Kidney tubule cell (primary cell): ENCODE measurements at regions not wholly inside any gene's neighbourhood (a gene's known extent, or its start where the extent isn't known, plus 50 kb on each side); places are given as distances from the start of the nearest gene placed in this dataset.
"Not testable (repeated sequence)": the region's sequence is repeated elsewhere in the genome, so short reads cannot be mapped to it uniquely, and the experiment has no call there.

ENCODE experiments used
- DNase-seq: peaks from one replicate; pipeline ENCODE4 v3.0.0-alpha.2; 2018; ENCODE audit warnings: low spot score

GRCh38 chr11:43129329-43129728, 182.5 kb upstream of the API5 start:
- DNase-seq: no peak

GRCh38 chr11:43130616-43131015, 181.2 kb upstream of the API5 start:
- DNase-seq: no peak

GRCh38 chr11:43135966-43136534, 175.7 kb upstream of the API5 start:
- no peak for DNase-seq

GRCh38 chr11:43138621-43139140, 173.1 kb upstream of the API5 start:
- DNase-seq: no peak

GRCh38 chr11:43145653-43146052, 166.1 kb upstream of the API5 start:
- no peak for DNase-seq

- DNase-seq: no peak
These were observed 161.1 kb upstream of the API5 start for GRCh38 chr11:43150697-43151096.

- DNase-seq: no peak
These were observed 147.0 kb upstream of the API5 start for GRCh38 chr11:43164831-43165230.

GRCh38 chr11:43165393-43165792, 146.4 kb upstream of the API5 start:
- DNase-seq: not testable (repeated sequence)

GRCh38 chr11:43168241-43168640, 143.6 kb upstream of the API5 start:
- not testable (repeated sequence) for DNase-seq

- DNase-seq: no peak
These were observed 139.3 kb upstream of the API5 start for GRCh38 chr11:43172477-43172876.

- no peak for DNase-seq
These were observed 133.8 kb upstream of the API5 start for GRCh38 chr11:43177975-43178374.

GRCh38 chr11:43194459-43194858, 117.3 kb upstream of the API5 start:
- not testable (repeated sequence) for DNase-seq

GRCh38 chr11:43197379-43197778, 114.4 kb upstream of the API5 start:
- DNase-seq: no peak

GRCh38 chr11:43200031-43200430, 111.8 kb upstream of the API5 start:
- DNase-seq: no peak

GRCh38 chr11:43212279-43212678, 99.5 kb upstream of the API5 start:
- no peak for DNase-seq

GRCh38 chr11:43214471-43214870, 97.3 kb upstream of the API5 start:
- DNase-seq: no peak

- no peak for DNase-seq
These were observed 93.9 kb upstream of the API5 start for GRCh38 chr11:43217849-43218248.

GRCh38 chr11:43222215-43222614, 89.6 kb upstream of the API5 start:
- peak; percentile 45 for DNase-seq

- DNase-seq: no peak
These were observed 88.8 kb upstream of the API5 start for GRCh38 chr11:43223026-43223425.

GRCh38 chr11:43234881-43235280, 76.9 kb upstream of the API5 start:
- no peak for DNase-seq

- DNase-seq: no peak
These were observed 73.5 kb upstream of the API5 start for GRCh38 chr11:43238341-43238740.

GRCh38 chr11:43239791-43240190, 72.0 kb upstream of the API5 start:
- DNase-seq: no peak

- no peak for DNase-seq
These were observed 69.4 kb upstream of the API5 start for GRCh38 chr11:43242401-43242800.

GRCh38 chr11:43243927-43244326, 67.9 kb upstream of the API5 start:
- DNase-seq: no peak
